ENCODE measurements at regions not wholly inside any gene's neighbourhood (a gene's known extent, or its start where the extent isn't known, plus 50 kb on each side); places are given as distances from the start of the nearest gene placed in this dataset.
"Not testable (repeated sequence)": the region's sequence is repeated elsewhere in the genome, so short reads cannot be mapped to it uniquely, and the experiment has no call there.

- H3K9me3 ChIP-seq (ENCODE audit: control insufficient read depth, low read length); H3K9ac ChIP-seq (ENCODE audit: low read length); H3K36me3 ChIP-seq (ENCODE audit: control insufficient read depth, insufficient read depth, low read length); H3K27me3 ChIP-seq (ENCODE audit: control insufficient read depth, insufficient read depth, low read length); H3K4me1 ChIP-seq (ENCODE audit: control insufficient read depth, insufficient read depth, low read length); H3K4me3 ChIP-seq (ENCODE audit: low read length): not testable (repeated sequence)
Measured at GRCh38 chr2:132304661-132305380, 111.8 kb upstream of the GPR39 start.

DNA sequence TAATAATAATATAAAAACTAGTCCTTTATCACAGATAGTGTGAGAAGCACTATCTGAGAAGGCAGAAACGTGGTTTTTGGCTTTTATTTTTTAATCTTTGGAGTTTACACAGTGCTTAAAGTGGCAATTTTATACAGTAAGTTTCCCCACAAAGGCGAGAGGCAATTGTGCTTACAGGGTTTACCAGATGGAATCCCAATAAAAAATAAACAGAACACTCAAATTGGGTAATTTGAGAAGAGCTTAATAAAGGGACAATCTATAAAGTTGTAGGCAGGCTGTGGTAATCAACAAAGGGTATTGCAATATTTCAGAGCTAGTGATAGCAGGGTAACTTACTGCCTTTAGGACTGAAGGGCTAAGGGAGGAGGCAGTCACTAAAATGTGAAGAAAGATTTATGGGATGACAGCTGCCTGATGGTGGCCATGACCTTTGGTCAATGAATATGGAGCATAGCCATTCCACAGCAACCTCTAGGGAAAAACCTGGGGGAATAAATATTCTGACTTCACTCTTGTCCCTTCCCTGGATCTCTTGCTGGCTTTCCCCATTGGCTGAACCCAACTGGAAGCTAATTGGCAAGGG is 108.9 kb upstream of the GPR39 start:
- H3K9me3 ChIP-seq (ENCODE audit: control insufficient read depth, low read length); H3K4me3 ChIP-seq (ENCODE audit: low read length); H3K27me3 ChIP-seq (ENCODE audit: control insufficient read depth, insufficient read depth, low read length); H3K4me1 ChIP-seq (ENCODE audit: control insufficient read depth, insufficient read depth, low read length); H3K9ac ChIP-seq (ENCODE audit: low read length); H3K36me3 ChIP-seq (ENCODE audit: control insufficient read depth, insufficient read depth, low read length): not testable (repeated sequence)

DNA sequence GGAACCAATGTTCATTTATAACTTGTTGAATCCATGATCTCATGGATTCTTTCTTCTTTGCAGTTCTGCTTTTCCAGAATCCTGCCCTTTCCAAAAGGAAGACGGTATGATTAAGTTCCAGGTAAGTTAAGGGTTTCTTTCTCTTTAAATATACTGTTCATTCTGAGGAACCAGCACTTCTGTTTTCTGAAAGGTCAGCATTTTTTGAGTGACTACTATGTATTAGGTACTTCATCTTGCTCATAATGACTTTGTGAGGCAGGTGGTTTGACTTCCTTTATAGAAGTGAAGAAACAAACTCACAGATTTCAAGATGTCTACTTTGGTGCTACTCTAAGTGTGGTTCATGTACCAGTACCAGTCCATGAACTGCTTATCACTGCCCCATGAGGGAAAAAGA is 107.4 kb upstream of the GPR39 start:
- not testable (repeated sequence) for H3K9me3 ChIP-seq (ENCODE audit: control insufficient read depth, low read length); H3K36me3 ChIP-seq (ENCODE audit: control insufficient read depth, insufficient read depth, low read length); H3K27me3 ChIP-seq (ENCODE audit: control insufficient read depth, insufficient read depth, low read length); H3K4me1 ChIP-seq (ENCODE audit: control insufficient read depth, insufficient read depth, low read length); H3K9ac ChIP-seq (ENCODE audit: low read length); H3K4me3 ChIP-seq (ENCODE audit: low read length)

- not testable (repeated sequence) for H3K27me3 ChIP-seq (ENCODE audit: control insufficient read depth, insufficient read depth, low read length); H3K9ac ChIP-seq (ENCODE audit: low read length); H3K4me1 ChIP-seq (ENCODE audit: control insufficient read depth, insufficient read depth, low read length); H3K4me3 ChIP-seq (ENCODE audit: low read length); H3K9me3 ChIP-seq (ENCODE audit: control insufficient read depth, low read length); H3K36me3 ChIP-seq (ENCODE audit: control insufficient read depth, insufficient read depth, low read length)
Measured at GRCh38 chr2:132315546-132315945, 101.1 kb upstream of the GPR39 start.

DNA sequence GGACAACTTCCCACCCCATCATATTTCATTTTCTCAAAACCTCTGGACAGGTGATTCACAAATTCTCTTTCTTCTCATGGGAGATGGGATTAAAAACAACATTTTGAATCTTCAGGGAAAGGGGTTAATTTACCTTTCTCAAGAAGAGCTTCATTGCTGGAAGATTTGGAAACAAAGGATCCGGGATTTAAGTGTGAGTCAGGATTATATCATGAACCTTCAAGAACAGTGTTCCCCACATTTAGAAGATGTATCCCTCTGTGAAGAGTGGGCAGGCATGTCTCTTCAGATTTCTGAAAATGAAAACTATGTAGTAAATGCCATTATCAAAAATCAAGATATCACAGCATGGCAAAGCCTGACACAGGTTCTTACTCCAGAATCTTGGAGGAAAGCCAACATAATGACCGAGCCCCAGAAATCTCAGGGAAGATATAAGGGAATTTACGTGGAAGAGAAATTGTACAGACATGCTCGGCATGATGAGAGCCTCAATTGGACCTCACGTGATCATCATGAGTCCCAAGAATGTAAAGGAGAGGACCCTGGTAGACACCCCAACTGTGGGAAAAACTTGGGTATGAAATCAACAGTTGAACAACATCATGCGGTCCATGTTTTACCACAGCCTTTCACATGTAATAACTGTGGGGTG is 99.5 kb upstream of the GPR39 start:
- not testable (repeated sequence) for H3K4me1 ChIP-seq (ENCODE audit: control insufficient read depth, insufficient read depth, low read length); H3K9ac ChIP-seq (ENCODE audit: low read length); H3K36me3 ChIP-seq (ENCODE audit: control insufficient read depth, insufficient read depth, low read length); H3K9me3 ChIP-seq (ENCODE audit: control insufficient read depth, low read length); H3K4me3 ChIP-seq (ENCODE audit: low read length); H3K27me3 ChIP-seq (ENCODE audit: control insufficient read depth, insufficient read depth, low read length)

GRCh38 chr2:132318481-132318880 is 98.1 kb upstream of the GPR39 start:
- not testable (repeated sequence) for H3K4me1 ChIP-seq (ENCODE audit: control insufficient read depth, insufficient read depth, low read length); H3K36me3 ChIP-seq (ENCODE audit: control insufficient read depth, insufficient read depth, low read length); H3K4me3 ChIP-seq (ENCODE audit: low read length); H3K9ac ChIP-seq (ENCODE audit: low read length); H3K27me3 ChIP-seq (ENCODE audit: control insufficient read depth, insufficient read depth, low read length); H3K9me3 ChIP-seq (ENCODE audit: control insufficient read depth, low read length)

- H3K9me3 ChIP-seq (ENCODE audit: control insufficient read depth, low read length); H3K27me3 ChIP-seq (ENCODE audit: control insufficient read depth, insufficient read depth, low read length); H3K36me3 ChIP-seq (ENCODE audit: control insufficient read depth, insufficient read depth, low read length); H3K4me3 ChIP-seq (ENCODE audit: low read length); H3K4me1 ChIP-seq (ENCODE audit: control insufficient read depth, insufficient read depth, low read length); H3K9ac ChIP-seq (ENCODE audit: low read length): not testable (repeated sequence)
Measured at GRCh38 chr2:132324005-132324404, 92.6 kb upstream of the GPR39 start.

DNA sequence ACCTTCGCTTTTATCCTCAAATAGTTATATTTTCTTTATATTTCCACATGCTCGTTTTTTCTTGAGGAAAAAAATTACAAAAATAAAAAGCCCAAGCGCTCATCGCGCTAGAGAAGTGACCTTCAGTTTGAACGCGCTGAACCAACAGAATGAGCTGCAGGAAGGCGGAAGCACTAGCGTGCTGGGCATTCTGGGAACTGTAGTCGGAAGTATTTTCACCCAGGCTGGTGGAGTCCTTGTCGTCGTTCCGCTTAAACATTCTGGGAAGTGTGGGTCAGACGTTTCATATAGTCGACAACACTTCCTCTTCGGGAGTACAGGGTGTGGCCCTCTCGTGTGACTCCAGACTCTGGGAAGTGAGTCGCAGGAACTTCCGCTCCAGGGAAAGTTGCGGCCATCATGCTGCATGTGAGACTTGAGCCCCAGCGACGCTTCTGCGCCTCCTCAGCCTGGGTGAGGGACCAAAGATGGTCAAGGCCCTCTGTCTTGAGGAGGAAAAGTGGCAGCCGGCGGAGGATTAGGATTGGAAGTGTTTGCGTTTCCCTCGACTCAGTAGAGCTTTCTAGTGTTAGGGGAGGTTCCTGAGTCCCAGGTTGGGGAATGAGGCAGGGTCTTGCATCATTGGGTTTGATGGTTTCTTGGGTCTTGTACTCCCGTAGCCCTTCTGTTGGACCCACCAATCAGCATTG is 84.1 kb upstream of the GPR39 start:
- not testable (repeated sequence) for H3K4me3 ChIP-seq (ENCODE audit: low read length); H3K36me3 ChIP-seq (ENCODE audit: control insufficient read depth, insufficient read depth, low read length)

DNA sequence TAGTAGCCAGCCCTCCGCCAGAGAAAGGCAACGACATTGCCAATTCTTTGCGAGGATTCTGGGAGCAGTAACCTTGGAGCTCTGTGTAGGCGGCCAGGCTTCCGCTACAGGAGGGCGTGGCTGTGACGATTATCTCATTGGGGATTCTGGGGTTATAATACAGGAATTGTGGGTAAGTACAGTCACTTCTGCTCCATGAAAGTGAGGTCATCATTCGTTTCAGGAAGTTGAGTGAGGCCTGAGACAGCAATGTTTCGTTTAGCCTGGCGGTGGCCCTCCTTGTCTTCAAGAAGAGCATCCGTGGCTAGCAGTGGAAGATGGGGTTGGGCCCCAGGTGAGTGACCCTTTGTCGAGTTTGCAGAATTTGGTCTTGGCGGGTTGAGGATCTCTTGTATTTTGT is 79.5 kb upstream of the GPR39 start:
- H3K9ac ChIP-seq (ENCODE audit: low read length); H3K9me3 ChIP-seq (ENCODE audit: control insufficient read depth, low read length); H3K4me3 ChIP-seq (ENCODE audit: low read length); H3K27me3 ChIP-seq (ENCODE audit: control insufficient read depth, insufficient read depth, low read length); H3K4me1 ChIP-seq (ENCODE audit: control insufficient read depth, insufficient read depth, low read length); H3K36me3 ChIP-seq (ENCODE audit: control insufficient read depth, insufficient read depth, low read length): not testable (repeated sequence)

More for the DNA sequence above, 84.1 kb upstream of the GPR39 start:
- H3K9me3 ChIP-seq (ENCODE audit: control insufficient read depth, low read length); H3K4me1 ChIP-seq (ENCODE audit: control insufficient read depth, insufficient read depth, low read length); H3K27me3 ChIP-seq (ENCODE audit: control insufficient read depth, insufficient read depth, low read length); H3K9ac ChIP-seq (ENCODE audit: low read length): not testable (repeated sequence)

- not testable (repeated sequence) for H3K4me1 ChIP-seq (ENCODE audit: control insufficient read depth, insufficient read depth, low read length); H3K9ac ChIP-seq (ENCODE audit: low read length); H3K9me3 ChIP-seq (ENCODE audit: control insufficient read depth, low read length); H3K4me3 ChIP-seq (ENCODE audit: low read length); H3K36me3 ChIP-seq (ENCODE audit: control insufficient read depth, insufficient read depth, low read length); H3K27me3 ChIP-seq (ENCODE audit: control insufficient read depth, insufficient read depth, low read length)
Measured at GRCh38 chr2:132337844-132338243, 78.8 kb upstream of the GPR39 start.

DNA sequence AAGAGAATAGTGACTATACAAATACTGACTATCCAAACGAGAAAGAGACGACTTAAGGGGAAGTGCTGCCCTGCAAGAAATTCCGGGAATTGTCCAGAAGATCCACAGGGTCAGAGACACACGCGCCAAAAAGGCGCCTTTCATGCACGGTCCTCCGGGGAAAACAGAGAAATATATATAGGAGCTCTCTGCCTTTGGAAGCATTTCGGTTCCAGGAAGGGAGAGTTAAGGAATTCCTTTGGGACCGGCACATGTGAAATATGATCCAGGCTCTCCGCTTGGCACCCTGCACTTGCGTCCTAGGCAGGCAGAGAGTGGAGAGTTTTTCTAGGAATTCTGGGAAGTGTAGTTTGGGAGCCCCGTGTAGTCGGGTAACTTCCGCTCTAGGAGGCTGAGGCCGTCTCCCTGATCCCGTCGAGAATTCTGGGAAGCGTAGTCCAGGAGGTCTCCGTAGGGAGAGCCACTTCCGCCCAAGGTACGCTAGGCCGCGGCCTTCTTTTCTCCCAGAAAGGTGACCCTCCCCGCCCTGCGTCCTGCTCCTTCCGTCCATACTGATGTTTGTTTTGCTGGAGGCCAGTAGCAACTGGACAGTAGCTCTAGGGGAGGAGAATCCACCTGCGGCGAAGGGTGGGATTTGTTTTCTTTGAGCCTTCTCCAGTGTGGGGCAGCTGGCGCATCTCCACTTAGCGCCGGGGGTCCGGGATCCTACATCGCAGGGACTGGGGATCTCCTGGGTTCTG is 69.4 kb upstream of the GPR39 start:
- not testable (repeated sequence) for H3K27me3 ChIP-seq (ENCODE audit: control insufficient read depth, insufficient read depth, low read length); H3K36me3 ChIP-seq (ENCODE audit: control insufficient read depth, insufficient read depth, low read length); H3K9me3 ChIP-seq (ENCODE audit: control insufficient read depth, low read length); H3K4me3 ChIP-seq (ENCODE audit: low read length); H3K4me1 ChIP-seq (ENCODE audit: control insufficient read depth, insufficient read depth, low read length)
- H3K9ac ChIP-seq (ENCODE audit: low read length), result peak overlapping the region; percentile 71

DNA sequence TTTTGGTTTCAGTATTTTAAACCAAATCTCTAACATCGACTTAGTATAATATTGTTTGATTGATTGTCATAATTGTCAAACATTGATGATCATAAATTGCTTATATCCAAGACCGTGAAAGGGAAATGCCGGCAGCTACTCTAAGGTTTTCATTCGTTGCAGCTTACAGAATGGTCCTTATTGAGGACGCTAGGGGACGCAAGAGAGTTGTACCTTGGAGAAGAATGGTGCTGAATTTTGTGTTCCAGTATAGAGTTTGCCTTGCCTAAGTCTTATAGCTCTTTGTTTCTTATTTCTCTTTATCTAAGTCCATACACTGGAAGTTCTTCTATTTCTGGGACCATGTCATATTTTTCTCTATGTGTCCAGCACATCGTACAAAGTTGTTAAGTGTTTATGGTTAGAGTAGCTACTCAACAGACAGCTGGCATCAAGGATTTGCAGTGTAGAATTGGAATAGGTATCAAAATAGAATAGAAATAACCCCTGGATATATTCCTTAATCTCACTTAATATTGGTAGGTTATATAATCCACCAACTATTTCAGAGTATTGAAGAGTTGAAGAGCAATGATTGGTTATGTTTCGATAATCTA is 67.4 kb upstream of the GPR39 start:
- not testable (repeated sequence) for H3K4me1 ChIP-seq (ENCODE audit: control insufficient read depth, insufficient read depth, low read length); H3K9me3 ChIP-seq (ENCODE audit: control insufficient read depth, low read length); H3K9ac ChIP-seq (ENCODE audit: low read length); H3K36me3 ChIP-seq (ENCODE audit: control insufficient read depth, insufficient read depth, low read length); H3K27me3 ChIP-seq (ENCODE audit: control insufficient read depth, insufficient read depth, low read length); H3K4me3 ChIP-seq (ENCODE audit: low read length)
